Uterus (tissue), 3 donors: ENCODE measurements at regions not wholly inside any gene's neighbourhood (a gene's known extent, or its start where the extent isn't known, plus 50 kb on each side); places are given as distances from the start of the nearest gene placed in this dataset.

Experiments
- DNase-seq, 2 donors: peaks; one replicate each; pipeline ENCODE4 v3.0.0-alpha.2; 2019 to 2020
- H3K27ac ChIP-seq, 2 donors: fragments of 200-600 bp; sonication (generic); 1 replicate in 1 of 2; 2 replicates in 1 of 2; pipeline ENCODE4 v1.5.1; 2016 to 2018
- H3K27me3 ChIP-seq, 2 donors: fragments of 200-600 bp; sonication (generic); one replicate each; pipeline ENCODE4 v1.5.1; 2018 to 2019; ENCODE audit warnings: control low read depth in 1 of 2
- H3K36me3 ChIP-seq, 2 donors: fragments of 200-600 bp; sonication (generic); one replicate each; pipeline ENCODE4 v1.5.1; 2019; ENCODE audit warnings: control low read depth in 1 of 2
- H3K4me1 ChIP-seq, 2 donors: fragments of 200-600 bp; sonication (generic); one replicate each; pipeline ENCODE4 v1.5.1; 2018 to 2019; ENCODE audit warnings: control low read depth in 1 of 2
- H3K4me3 ChIP-seq, 2 donors: fragments of 200-600 bp; sonication (generic); 1 replicate in 1 of 2; 2 replicates in 1 of 2; pipeline ENCODE4 v1.5.1; 2018 to 2019; ENCODE audit warnings: mild to moderate bottlenecking in 1 of 2
- H3K9me3 ChIP-seq, 2 donors: fragments of 200-600 bp; sonication (generic); one replicate each; pipeline ENCODE4 v1.5.1; 2019; ENCODE audit warnings: control low read depth in 1 of 2
- POLR2A ChIP-seq, 2 donors: fragments of 450-650 bp; IDR thresholded peaks; one replicate each; pipeline ENCODE4 v1.6.1; 2016; ENCODE audit warnings: antibody characterized with exemption in 2 of 2, mild to moderate bottlenecking in 1 of 2, moderate library complexity in 1 of 2
- intact Hi-C: fragments of 100-400 bp; cut with DNase I; formaldehyde crosslinking; loops from one replicate; pipeline ENCODE4 v1.15.1; 2023; ENCODE audit warnings: low total_unique reads
- TF ChIP-seq, protein P1 (sequence below), 4 experiments: fragments of 200-600 bp in 2 of 4; fragments of 450-650 bp in 2 of 4; sonication (generic) in 2 of 4; IDR thresholded peaks; one replicate each; pipeline ENCODE4 v1.5.1; 2016 to 2019; ENCODE audit warnings: antibody characterized with exemption in 4 of 4, mild to moderate bottlenecking in 2 of 4, moderate library complexity in 1 of 4
- donor health status: DM: yes; HTN: yes; CAD: no.

DNA sequence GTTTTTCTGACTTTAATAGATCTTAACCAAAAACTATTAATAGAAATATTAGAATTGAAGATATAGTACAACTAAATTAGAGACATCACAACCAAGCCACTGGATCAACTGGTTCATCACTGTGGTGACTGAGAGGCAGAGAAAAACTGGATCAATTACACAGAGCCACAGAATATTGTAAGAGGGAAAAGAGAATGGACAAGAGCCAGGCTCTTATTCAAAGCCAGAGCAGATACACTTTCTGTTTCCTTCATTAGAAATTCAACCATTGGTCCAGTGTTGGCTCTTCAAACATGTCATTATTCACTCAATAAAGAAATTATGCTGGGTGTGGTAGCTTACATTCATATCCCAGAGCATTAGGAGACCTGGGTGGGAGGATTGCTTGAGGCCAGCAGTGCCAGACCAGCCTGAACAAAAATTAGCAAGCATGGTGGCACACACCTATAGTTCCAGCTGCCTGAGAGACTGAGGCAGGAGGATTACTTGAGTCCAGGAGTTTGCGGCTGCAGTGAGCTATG, 295.1 kb downstream of the NEBL start:
- DNase-seq, result no peak
- Histone ChIP-seq H3K4me1 (no peaks in the 10 kb centered on the region), H3K9me3 (no peaks in the 10 kb centered on the region), H3K27me3 (no peaks in the 10 kb centered on the region), H3K36me3 (no peaks in the 10 kb centered on the region), H3K27ac (no peak overlapping the region), H3K4me3 (no peak overlapping the region)
- intact Hi-C loops, result no loop called here
- TF ChIP-seq POLR2A (IDR thresholded peaks at IDR 0.05), result no peak
- TF ChIP-seq, protein P1, sequence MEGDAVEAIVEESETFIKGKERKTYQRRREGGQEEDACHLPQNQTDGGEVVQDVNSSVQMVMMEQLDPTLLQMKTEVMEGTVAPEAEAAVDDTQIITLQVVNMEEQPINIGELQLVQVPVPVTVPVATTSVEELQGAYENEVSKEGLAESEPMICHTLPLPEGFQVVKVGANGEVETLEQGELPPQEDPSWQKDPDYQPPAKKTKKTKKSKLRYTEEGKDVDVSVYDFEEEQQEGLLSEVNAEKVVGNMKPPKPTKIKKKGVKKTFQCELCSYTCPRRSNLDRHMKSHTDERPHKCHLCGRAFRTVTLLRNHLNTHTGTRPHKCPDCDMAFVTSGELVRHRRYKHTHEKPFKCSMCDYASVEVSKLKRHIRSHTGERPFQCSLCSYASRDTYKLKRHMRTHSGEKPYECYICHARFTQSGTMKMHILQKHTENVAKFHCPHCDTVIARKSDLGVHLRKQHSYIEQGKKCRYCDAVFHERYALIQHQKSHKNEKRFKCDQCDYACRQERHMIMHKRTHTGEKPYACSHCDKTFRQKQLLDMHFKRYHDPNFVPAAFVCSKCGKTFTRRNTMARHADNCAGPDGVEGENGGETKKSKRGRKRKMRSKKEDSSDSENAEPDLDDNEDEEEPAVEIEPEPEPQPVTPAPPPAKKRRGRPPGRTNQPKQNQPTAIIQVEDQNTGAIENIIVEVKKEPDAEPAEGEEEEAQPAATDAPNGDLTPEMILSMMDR (IDR thresholded peaks at IDR 0.05), result no peak

DNA sequence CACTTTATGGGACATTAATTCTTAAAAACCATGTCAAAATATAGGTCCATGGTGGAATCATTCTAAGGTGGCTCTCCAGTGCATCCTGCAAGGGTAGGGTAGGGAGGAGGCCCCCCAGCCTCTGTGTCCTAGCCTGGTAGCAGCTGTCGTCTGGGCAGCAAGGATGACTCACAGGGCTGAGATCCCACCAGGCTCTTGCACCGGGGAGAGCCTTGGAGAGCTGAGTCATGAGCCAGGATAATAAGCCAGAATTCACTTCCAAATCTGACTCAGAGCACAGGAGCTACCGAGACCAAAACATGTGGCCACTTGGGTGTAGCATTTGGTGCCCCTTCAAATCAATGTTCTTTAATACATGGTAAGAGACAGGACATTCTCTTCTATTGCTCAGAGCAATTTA, 298.5 kb downstream of the NEBL start:
- TF ChIP-seq POLR2A (IDR thresholded peaks at IDR 0.05), result no peak
- TF ChIP-seq, protein P1 (IDR thresholded peaks at IDR 0.05), result no peak
- peak; percentile 21 to 45 for DNase-seq
- H3K4me3 ChIP-seq, result no peak overlapping the region
- no peaks in the 10 kb centered on the region for H3K27me3 ChIP-seq
- H3K27ac ChIP-seq, result no peak overlapping the region
- H3K9me3 ChIP-seq, result no peaks in the 10 kb centered on the region
- no peaks in the 10 kb centered on the region for H3K36me3 ChIP-seq
- intact Hi-C loops, result no loop called here
- no peaks in the 10 kb centered on the region for H3K4me1 ChIP-seq

DNA sequence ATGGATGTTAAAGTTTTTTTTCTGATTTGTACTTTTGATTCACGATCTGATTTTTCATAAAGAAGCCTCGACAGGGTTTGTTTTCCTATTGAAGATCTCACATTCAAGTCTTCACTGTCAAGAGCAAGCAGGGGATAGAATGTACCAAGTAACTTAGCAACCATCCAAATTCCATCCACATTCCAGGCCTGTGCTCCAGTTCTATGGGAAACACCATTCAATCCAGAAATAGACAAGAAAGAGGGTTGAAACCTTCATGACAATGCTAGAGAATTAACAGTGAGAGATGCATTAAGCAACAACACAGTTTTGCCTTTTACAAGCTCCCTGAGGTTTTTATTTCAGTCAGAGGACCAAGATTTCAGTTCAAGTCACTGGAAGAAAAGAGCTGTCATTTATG, 300.2 kb downstream of the NEBL start:
- no peak overlapping the region for H3K27ac ChIP-seq
- DNase-seq, result no peak
- intact Hi-C loops, result no loop called here
- H3K4me1 ChIP-seq, result no peaks in the 10 kb centered on the region
- TF ChIP-seq, protein P1 (IDR thresholded peaks at IDR 0.05), result no peak
- TF ChIP-seq POLR2A (IDR thresholded peaks at IDR 0.05), result no peak
- no peaks in the 10 kb centered on the region for H3K27me3 ChIP-seq
- no peaks in the 10 kb centered on the region for H3K9me3 ChIP-seq
- no peak overlapping the region for H3K4me3 ChIP-seq
- H3K36me3 ChIP-seq, result no peaks in the 10 kb centered on the region

DNA sequence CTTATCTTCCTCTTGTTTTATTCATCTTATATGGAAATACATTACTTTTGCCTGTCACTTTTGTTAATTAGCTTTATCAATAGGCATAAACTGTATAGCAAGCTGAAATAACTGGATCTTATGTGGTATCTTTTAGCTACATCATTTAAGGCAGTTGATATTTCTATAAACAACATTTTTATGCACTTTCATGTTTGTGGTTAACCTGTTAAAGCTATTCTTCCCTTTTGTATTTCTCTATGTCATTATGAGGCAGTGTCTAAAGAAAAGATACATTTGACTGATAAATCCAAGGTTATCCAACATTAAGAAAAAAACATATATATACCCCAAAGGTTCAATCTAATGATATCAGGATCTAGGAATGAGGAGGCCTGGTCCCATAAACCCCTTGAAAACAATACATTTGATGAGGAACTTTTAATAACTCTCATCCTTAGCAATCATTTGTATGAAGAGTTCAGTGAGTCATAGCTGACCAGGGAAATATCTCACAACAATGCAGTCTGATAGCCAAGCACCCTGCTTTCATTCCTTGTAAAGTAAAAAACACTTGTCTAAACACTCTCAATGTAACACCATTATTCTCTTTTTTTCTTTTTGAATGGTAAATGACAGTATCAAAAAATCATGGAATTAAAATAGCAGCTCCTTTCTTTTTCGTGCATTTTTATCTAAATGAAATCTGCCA, 300.9 kb downstream of the NEBL start:
- Histone ChIP-seq H3K27ac (no peak overlapping the region), H3K4me1 (no peaks in the 10 kb centered on the region)

DNA sequence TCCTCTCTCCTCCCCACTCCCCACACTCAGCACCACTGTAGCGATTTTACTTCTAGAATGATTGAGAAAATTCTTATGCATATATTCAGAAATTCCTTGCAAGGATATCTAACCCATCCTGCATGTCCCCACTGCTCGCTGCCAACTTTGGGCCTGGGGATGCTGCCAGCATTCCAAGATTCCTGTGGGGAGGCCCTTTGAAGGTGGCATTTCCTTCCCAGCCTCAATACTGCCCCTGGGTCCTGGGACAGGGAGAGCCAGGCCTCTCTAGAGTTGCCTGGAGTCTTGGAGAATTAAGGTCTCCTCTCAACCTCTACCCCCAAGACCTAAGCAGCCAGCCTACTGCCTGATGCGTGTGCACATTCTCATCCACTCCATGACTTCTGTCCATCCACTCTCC, 303.5 kb downstream of the NEBL start:
- no peak overlapping the region for H3K4me3 ChIP-seq
- DNase-seq, result no peak
- intact Hi-C loops, result no loop called here
- TF ChIP-seq, protein P1 (IDR thresholded peaks at IDR 0.05), result no peak
- TF ChIP-seq POLR2A (IDR thresholded peaks at IDR 0.05), result no peak
- H3K27me3 ChIP-seq, result no peaks in the 10 kb centered on the region
- no peaks in the 10 kb centered on the region for H3K4me1 ChIP-seq
- H3K27ac ChIP-seq, result no peak overlapping the region
- no peaks in the 10 kb centered on the region for H3K9me3 ChIP-seq
- no peaks in the 10 kb centered on the region for H3K36me3 ChIP-seq

More for the DNA sequence above, 300.9 kb downstream of the NEBL start:
- H3K4me3 ChIP-seq, result no peak overlapping the region
- no peaks in the 10 kb centered on the region for H3K9me3 ChIP-seq
- H3K36me3 ChIP-seq, result no peaks in the 10 kb centered on the region
- H3K27me3 ChIP-seq, result no peaks in the 10 kb centered on the region
- DNase-seq, result no peak
- intact Hi-C loops, result no loop called here
- TF ChIP-seq POLR2A (IDR thresholded peaks at IDR 0.05), result no peak
